ENCODE measurements at regions not wholly inside any gene's neighbourhood (a gene's known extent, or its start where the extent isn't known, plus 50 kb on each side); places are given as distances from the start of the nearest gene placed in this dataset.

DNA sequence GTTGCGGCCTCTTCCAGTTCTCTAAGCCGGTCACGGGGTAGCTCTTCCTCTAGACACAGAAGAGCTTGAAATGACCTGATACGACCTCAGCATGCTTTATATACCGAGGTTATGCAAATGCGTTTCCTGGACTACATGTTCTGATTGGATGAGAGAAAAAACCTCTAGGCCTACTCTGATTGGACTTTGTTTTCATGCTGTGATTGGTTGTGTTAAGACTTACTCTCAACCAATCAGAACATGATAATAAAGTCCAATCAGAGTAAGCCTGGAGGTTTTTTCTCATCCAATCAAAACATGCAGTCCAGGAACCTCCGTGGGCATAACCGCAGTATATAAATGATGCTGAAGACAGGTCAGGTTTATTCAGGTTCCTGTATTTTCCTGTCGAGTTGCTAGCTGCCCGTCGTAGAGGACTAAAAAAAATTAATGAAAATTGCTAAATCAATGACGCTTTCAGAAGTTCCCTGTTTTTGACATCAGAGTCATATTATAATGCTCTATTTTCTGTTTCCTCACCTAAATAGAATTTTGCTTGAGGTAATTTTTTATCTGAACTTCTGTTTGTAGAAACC, 177.4 kb downstream of the POTEB3 start:
- in situ Hi-C loops (cut with MboI; ENCODE audit: low sequenced_read_pairs) = no loop called here
- 64% methylated on average over 8 of the region's 12 CpGs; no CpG with 5 or more reads in 1 of the 2 experiments for WGBS, 2 experiments (ENCODE audit: extremely low coverage in 2 of 2, insufficient read length in 1 of 2)
- ATAC-seq (ENCODE audit: low read depth) (no peak), DNase-seq (no peak)
- Histone ChIP-seq H3K36me3 (ENCODE audit: control insufficient read depth, insufficient read depth, low read length) (no peaks in the 10 kb centered on the region), H3K27me3 (ENCODE audit: control insufficient read depth, insufficient read depth, low read length) (no peaks in the 10 kb centered on the region), H2BK15ac (ENCODE audit: low read depth, low read length) (no peak overlapping the region), H2BK20ac (ENCODE audit: low read depth, low read length) (no peak overlapping the region), H4K5ac (ENCODE audit: low read depth, low read length) (no peak overlapping the region), H3K4me3 (ENCODE audit: insufficient read depth, low read depth, low read length) (no peak overlapping the region), H2AK9ac (replicated peaks; ENCODE audit: low read depth, low read length, poor library complexity) (no peak overlapping the region), H4K8ac (ENCODE audit: low read depth in 2 of 2, low read length in 2 of 2) (no peak overlapping the region), H3K23ac (ENCODE audit: low read depth, low read length) (no peak overlapping the region), H3K79me1 (ENCODE audit: low read depth in 1 of 2, low read length in 2 of 2) (no peaks in the 10 kb centered on the region), H3K4ac (ENCODE audit: low read depth, low read length) (no peak overlapping the region), H3K9ac (ENCODE audit: low read depth, low read length) (no peak overlapping the region), H3K4me2 (ENCODE audit: low read depth, low read length) (no peak overlapping the region), H3K9me3 (ENCODE audit: control insufficient read depth, insufficient read depth, low read length) (peaks cover 25% of the 10 kb centered on the region), H2BK5ac (ENCODE audit: low read depth, low read length, poor library complexity, severe bottlenecking) (no peak overlapping the region), H2BK120ac (ENCODE audit: low read depth, low read length) (no peak overlapping the region), H2AFZ (replicated peaks; ENCODE audit: low read length, poor library complexity) (no peak overlapping the region), H3K9me1 (ENCODE audit: insufficient read depth, low read length) (no peaks in the 10 kb centered on the region), H3K18ac (ENCODE audit: low read depth, low read length) (no peak overlapping the region), H4K20me1 (ENCODE audit: insufficient read depth, low read length) (no peaks in the 10 kb centered on the region), H4K91ac (ENCODE audit: insufficient read depth, low read depth, low read length) (no peak overlapping the region), H3K56ac (ENCODE audit: extremely low read depth, insufficient read depth, low read length) (no peak overlapping the region), H3K27ac (ENCODE audit: insufficient read depth, low read length) (no peak overlapping the region), H3K14ac (replicated peaks; ENCODE audit: low read depth, low read length) (no peak overlapping the region), H3K4me1 (ENCODE audit: control insufficient read depth, insufficient read depth, low read length) (no peaks in the 10 kb centered on the region), H2AK5ac (ENCODE audit: low read depth, low read length) (no peak overlapping the region)
- intact Hi-C loops (cut with micrococcal nuclease) = no loop called here
- dilution Hi-C loops (cut with HindIII; ENCODE audit: low sequenced_read_pairs, unreplicated experiment) = no loop called here
- TF ChIP-seq, protein P1, sequence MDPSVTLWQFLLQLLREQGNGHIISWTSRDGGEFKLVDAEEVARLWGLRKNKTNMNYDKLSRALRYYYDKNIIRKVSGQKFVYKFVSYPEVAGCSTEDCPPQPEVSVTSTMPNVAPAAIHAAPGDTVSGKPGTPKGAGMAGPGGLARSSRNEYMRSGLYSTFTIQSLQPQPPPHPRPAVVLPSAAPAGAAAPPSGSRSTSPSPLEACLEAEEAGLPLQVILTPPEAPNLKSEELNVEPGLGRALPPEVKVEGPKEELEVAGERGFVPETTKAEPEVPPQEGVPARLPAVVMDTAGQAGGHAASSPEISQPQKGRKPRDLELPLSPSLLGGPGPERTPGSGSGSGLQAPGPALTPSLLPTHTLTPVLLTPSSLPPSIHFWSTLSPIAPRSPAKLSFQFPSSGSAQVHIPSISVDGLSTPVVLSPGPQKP (IDR thresholded peaks at IDR 0.05; ENCODE audit: borderline replicate concordance, low read depth, low read length) = no peak
- TF ChIP-seq RFX5 (IDR thresholded peaks at IDR 0.05; ENCODE audit: low read depth, low read length) = no peak
- no peak for TF ChIP-seq RCOR1 (IDR thresholded peaks at IDR 0.05; ENCODE audit: insufficient replicate concordance, low read length)
- no peak for TF ChIP-seq RAD21 (IDR thresholded peaks at IDR 0.05; ENCODE audit: low read length)
- TF ChIP-seq MAFK (IDR thresholded peaks at IDR 0.05; ENCODE audit: low read depth, low read length) = no peak
- no peak for TF ChIP-seq MAZ (IDR thresholded peaks at IDR 0.05; ENCODE audit: borderline replicate concordance, low read depth, low read length)
- no peak for TF ChIP-seq POLR2A (IDR thresholded peaks at IDR 0.05; ENCODE audit: low read depth, low read length)
- TF ChIP-seq MXI1 (IDR thresholded peaks at IDR 0.05; ENCODE audit: borderline replicate concordance, low read depth, low read length) = no peak
- TF ChIP-seq FOS (IDR thresholded peaks at IDR 0.05; ENCODE audit: low read depth, low read length) = no peak
- TF ChIP-seq SMC3 (IDR thresholded peaks at IDR 0.05; ENCODE audit: low read depth, low read length) = no peak
- no peak for TF ChIP-seq CHD1 (IDR thresholded peaks at IDR 0.05; ENCODE audit: low read depth, low read length)
- TF ChIP-seq, protein P2, sequence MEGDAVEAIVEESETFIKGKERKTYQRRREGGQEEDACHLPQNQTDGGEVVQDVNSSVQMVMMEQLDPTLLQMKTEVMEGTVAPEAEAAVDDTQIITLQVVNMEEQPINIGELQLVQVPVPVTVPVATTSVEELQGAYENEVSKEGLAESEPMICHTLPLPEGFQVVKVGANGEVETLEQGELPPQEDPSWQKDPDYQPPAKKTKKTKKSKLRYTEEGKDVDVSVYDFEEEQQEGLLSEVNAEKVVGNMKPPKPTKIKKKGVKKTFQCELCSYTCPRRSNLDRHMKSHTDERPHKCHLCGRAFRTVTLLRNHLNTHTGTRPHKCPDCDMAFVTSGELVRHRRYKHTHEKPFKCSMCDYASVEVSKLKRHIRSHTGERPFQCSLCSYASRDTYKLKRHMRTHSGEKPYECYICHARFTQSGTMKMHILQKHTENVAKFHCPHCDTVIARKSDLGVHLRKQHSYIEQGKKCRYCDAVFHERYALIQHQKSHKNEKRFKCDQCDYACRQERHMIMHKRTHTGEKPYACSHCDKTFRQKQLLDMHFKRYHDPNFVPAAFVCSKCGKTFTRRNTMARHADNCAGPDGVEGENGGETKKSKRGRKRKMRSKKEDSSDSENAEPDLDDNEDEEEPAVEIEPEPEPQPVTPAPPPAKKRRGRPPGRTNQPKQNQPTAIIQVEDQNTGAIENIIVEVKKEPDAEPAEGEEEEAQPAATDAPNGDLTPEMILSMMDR (conservative IDR thresholded peaks at IDR 0.05; ENCODE audit: low read depth, low read length) = no peak
- no peak for TF ChIP-seq CEBPB (IDR thresholded peaks at IDR 0.05; ENCODE audit: low read depth, low read length)
- TF ChIP-seq BHLHE40 (IDR thresholded peaks at IDR 0.05; ENCODE audit: low read depth, low read length) = no peak
- TF ChIP-seq, protein P3, sequence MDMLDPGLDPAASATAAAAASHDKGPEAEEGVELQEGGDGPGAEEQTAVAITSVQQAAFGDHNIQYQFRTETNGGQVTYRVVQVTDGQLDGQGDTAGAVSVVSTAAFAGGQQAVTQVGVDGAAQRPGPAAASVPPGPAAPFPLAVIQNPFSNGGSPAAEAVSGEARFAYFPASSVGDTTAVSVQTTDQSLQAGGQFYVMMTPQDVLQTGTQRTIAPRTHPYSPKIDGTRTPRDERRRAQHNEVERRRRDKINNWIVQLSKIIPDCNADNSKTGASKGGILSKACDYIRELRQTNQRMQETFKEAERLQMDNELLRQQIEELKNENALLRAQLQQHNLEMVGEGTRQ (IDR thresholded peaks at IDR 0.05; ENCODE audit: low read depth, low read length) = no peak
- no peak for TF ChIP-seq NFE2L2 (IDR thresholded peaks at IDR 0.05; ENCODE audit: low read depth, low read length)
- CTCF ChIA-PET = no interaction called here
- BruUV-seq (replicated peaks) = no TSS peak
- POLR2A ChIA-PET (ENCODE audit: unreplicated experiment) = no interaction called here
